ENCODE measurements at regions not wholly inside any gene's neighbourhood (a gene's known extent, or its start where the extent isn't known, plus 50 kb on each side); places are given as distances from the start of the nearest gene placed in this dataset.

DNA sequence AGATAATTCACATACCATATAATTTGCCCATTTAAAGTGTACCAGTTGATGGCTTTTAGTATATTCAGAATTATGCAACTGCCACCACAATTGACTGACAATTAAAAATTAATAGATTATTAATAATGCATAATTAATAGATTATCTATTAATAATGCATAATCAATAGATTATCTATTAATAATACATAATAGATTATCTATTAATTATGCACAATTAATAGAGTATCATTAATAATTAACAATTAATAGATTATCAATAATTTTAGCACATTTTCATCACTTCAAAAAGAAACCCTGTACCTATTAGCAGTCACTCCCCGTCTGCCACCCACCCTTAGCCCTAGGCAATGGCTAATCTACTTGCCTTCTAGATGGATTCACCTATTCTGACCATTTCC is 108.6 kb upstream of the NR3C2 start:
- no peaks in the 10 kb centered on the region for H3K9me3 ChIP-seq (ENCODE audit: control insufficient read depth, insufficient read depth, low read length)
- Mint-ChIP-seq H3K4me3 (no peak overlapping the region), H3K36me3 (no peaks in the 10 kb centered on the region), H3K4me1 (no peaks in the 10 kb centered on the region), H3K27me3 (ENCODE audit: low read depth in 2 of 2) (no peaks in the 10 kb centered on the region), H3K27ac (no peak overlapping the region), H3K9me3 (peaks cover 0 to 8% of the 10 kb centered on the region in 2 donors)
- no peaks in the 10 kb centered on the region for H3K27me3 ChIP-seq (ENCODE audit: control insufficient read depth, insufficient read depth, low read length)
- ATAC-seq (no peak), DNase-seq (no peak)
- intact Hi-C loops (cut with micrococcal nuclease), result no loop called here
- H3K4me1 ChIP-seq (ENCODE audit: control insufficient read depth, insufficient read depth, low read length), result no peaks in the 10 kb centered on the region
- H3K27ac ChIP-seq (ENCODE audit: low read length), result no peak overlapping the region
- H3K4me3 ChIP-seq (ENCODE audit: low read length), result no peak overlapping the region
- TF ChIP-seq, protein P1, sequence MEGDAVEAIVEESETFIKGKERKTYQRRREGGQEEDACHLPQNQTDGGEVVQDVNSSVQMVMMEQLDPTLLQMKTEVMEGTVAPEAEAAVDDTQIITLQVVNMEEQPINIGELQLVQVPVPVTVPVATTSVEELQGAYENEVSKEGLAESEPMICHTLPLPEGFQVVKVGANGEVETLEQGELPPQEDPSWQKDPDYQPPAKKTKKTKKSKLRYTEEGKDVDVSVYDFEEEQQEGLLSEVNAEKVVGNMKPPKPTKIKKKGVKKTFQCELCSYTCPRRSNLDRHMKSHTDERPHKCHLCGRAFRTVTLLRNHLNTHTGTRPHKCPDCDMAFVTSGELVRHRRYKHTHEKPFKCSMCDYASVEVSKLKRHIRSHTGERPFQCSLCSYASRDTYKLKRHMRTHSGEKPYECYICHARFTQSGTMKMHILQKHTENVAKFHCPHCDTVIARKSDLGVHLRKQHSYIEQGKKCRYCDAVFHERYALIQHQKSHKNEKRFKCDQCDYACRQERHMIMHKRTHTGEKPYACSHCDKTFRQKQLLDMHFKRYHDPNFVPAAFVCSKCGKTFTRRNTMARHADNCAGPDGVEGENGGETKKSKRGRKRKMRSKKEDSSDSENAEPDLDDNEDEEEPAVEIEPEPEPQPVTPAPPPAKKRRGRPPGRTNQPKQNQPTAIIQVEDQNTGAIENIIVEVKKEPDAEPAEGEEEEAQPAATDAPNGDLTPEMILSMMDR (IDR thresholded peaks at IDR 0.05), result no peak
- no peaks in the 10 kb centered on the region for H3K36me3 ChIP-seq (ENCODE audit: control insufficient read depth, insufficient read depth, low read length)
- WGBS (ENCODE audit: insufficient coverage), result 86% methylated on average over 1 of the region's 1 CpG

DNA sequence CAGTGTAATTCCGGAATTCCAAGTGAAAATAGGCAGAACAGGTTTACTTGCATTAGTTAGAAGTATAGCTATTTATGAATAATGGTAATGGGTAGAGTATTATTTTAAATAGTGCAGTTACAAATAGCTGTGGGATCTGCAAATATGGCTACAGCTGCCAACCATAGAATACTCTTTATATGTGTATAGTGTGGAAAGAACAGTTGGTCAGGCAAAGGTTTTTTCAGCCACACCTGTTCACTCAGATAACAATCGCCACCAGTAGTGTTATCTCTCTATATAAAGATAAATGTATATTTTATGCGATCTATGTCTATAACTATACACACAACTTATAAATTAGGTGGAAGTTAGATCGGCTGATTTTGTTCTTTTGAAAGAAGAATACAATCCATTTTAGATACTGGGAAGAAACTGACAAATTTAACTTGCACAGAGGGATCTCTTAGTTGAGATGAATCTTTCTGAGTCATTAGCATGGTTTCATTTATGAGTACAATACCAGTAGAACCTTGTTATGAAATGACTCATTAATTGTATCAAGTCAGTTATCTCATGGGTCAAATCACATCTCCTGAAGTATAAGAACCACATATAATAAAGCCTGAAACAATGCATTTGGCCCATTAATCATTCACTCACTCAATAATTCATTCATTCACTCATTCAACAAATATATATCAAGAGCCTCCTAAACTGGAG is 100.9 kb upstream of the NR3C2 start:
- Histone ChIP-seq H3K27me3 (ENCODE audit: control insufficient read depth, insufficient read depth, low read length) (no peaks in the 10 kb centered on the region), H3K27ac (ENCODE audit: low read length) (no peak overlapping the region), H3K4me1 (ENCODE audit: control insufficient read depth, insufficient read depth, low read length) (no peaks in the 10 kb centered on the region), H3K36me3 (ENCODE audit: control insufficient read depth, insufficient read depth, low read length) (no peaks in the 10 kb centered on the region), H3K4me3 (ENCODE audit: low read length) (no peak overlapping the region), H3K9me3 (ENCODE audit: control insufficient read depth, insufficient read depth, low read length) (no peaks in the 10 kb centered on the region)
- H3K9me3 Mint-ChIP-seq, result peaks cover 0 to 5% of the 10 kb centered on the region in 2 donors
- H3K36me3 Mint-ChIP-seq, result no peaks in the 10 kb centered on the region
- WGBS (ENCODE audit: insufficient coverage), result 83% methylated on average over 1 of the region's 4 CpGs
- DNase-seq (no peak), ATAC-seq (no peak)
- no peak overlapping the region for H3K27ac Mint-ChIP-seq
- intact Hi-C loops (cut with micrococcal nuclease), result no loop called here
- H3K4me3 Mint-ChIP-seq, result no peak overlapping the region
- H3K4me1 Mint-ChIP-seq, result no peaks in the 10 kb centered on the region
- H3K27me3 Mint-ChIP-seq (ENCODE audit: low read depth in 2 of 2), result no peaks in the 10 kb centered on the region
- TF ChIP-seq, protein P1 (IDR thresholded peaks at IDR 0.05), result no peak

DNA sequence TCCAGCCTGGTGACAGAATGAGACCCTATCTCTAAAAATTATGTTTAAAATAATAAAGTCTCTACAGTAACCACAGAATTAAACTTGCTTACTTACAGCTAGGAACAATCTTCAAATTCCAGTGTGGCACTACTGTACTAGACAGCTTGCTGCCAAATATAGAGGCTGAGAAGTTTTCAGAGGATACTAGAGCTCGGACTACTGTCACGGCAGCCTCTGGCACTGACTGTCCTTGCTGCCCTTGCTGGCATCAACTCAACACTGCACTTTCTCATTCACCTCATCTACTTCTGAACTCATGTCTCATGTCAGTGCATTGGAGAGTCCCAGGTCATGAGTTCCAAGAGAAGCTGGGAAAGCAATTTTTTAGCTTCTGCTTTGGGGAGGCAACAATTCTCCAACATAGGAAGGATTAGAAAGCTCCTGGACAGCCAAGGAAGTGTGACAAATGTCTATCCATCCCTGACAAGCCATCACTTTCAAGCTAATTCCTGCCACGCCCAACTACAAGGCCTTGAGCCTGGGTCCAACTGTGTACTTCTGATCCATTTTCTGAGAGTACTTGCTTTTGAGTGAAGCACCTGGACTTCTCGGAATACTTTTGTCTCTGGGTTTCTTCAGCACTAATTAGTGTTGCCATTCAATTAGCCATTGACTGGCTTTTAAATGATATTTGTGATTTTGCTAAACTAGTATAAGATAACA is 98.6 kb upstream of the NR3C2 start:
- DNase-seq, result no peak
- H3K4me3 Mint-ChIP-seq, result no peak overlapping the region
- H3K27ac Mint-ChIP-seq, result no peak overlapping the region
- WGBS (ENCODE audit: insufficient coverage), result 81% methylated on average over 4 of the region's 4 CpGs
- Histone ChIP-seq H3K27ac (ENCODE audit: low read length) (no peak overlapping the region), H3K27me3 (ENCODE audit: control insufficient read depth, insufficient read depth, low read length) (no peaks in the 10 kb centered on the region), H3K4me3 (ENCODE audit: low read length) (no peak overlapping the region), H3K9me3 (ENCODE audit: control insufficient read depth, insufficient read depth, low read length) (peaks cover 4% of the 10 kb centered on the region), H3K4me1 (ENCODE audit: control insufficient read depth, insufficient read depth, low read length) (no peaks in the 10 kb centered on the region), H3K36me3 (ENCODE audit: control insufficient read depth, insufficient read depth, low read length) (no peaks in the 10 kb centered on the region)
- intact Hi-C loops (cut with micrococcal nuclease), result no loop called here
- no peaks in the 10 kb centered on the region for H3K27me3 Mint-ChIP-seq (ENCODE audit: low read depth in 2 of 2)
- TF ChIP-seq, protein P1 (IDR thresholded peaks at IDR 0.05), result no peak
- no peak for ATAC-seq
- no peaks in the 10 kb centered on the region for H3K36me3 Mint-ChIP-seq
- H3K9me3 Mint-ChIP-seq, result peaks cover 3% of the 10 kb centered on the region in 2 donors
- H3K4me1 Mint-ChIP-seq, result no peaks in the 10 kb centered on the region

All from natural killer cell (primary cell).